ENCODE measurements at regions not wholly inside any gene's neighbourhood (a gene's known extent, or its start where the extent isn't known, plus 50 kb on each side); places are given as distances from the start of the nearest gene placed in this dataset.

DNA sequence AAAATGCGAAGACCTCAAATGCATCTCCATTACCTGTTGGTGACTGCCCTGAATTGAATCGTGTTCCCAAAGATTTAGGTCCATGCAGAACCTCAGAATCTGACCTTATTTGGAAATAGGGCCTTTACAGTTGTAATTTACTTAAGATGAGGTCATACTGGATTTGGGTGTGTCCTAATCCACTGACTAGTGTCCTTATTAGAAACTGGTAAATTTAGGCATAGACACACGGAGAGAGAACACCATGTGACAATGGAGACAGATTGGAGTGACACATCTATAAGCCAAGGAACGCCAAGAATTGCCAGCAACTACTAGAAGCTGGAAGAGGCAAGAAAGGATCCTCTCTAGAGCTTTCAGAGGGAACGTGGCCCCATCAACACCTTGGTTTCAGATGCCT is 203.1 kb downstream of the SMAD2 start:
- Histone ChIP-seq H3K4me3 (replicated peaks; ENCODE audit: low read depth, low read length) (no peak overlapping the region), H3K27me3 (replicated peaks; ENCODE audit: control insufficient read depth, insufficient read depth, low read length) (peaks cover 3% of the 10 kb centered on the region; the same call in 1 of the 2 replicates), H3K36me3 (ENCODE audit: control insufficient read depth, insufficient read depth, low read length) (no peaks in the 10 kb centered on the region)
- no peak for TF ChIP-seq CTCF (IDR thresholded peaks at IDR 0.05; ENCODE audit: insufficient read depth, low read length, poor library complexity, severe bottlenecking)
- DNase-seq (ENCODE audit: extremely low read depth, insufficient read length): no peak

DNA sequence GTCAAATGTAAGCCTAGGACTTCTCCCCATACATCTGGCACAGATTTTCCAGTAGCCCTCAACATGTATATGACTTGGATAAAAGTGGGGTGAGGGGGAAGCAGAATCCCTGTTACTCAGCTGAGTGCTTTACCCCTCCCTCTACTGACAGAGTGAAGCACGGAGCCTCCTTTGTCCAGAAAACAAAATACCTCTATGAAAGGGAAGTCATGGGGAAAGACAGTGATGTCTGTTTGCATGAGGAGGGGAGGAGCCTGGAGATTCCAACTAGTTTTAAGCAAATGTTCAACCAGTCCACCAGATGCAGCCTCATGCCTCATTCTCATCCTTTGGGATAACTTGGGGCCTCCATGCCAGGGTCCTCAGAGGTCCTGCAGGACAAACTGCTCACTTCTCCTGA is 203.9 kb downstream of the SMAD2 start:
- Histone ChIP-seq H3K27me3 (replicated peaks; ENCODE audit: control insufficient read depth, insufficient read depth, low read length) (peaks cover 3% of the 10 kb centered on the region), H3K4me3 (replicated peaks; ENCODE audit: low read depth, low read length) (no peak overlapping the region), H3K36me3 (ENCODE audit: control insufficient read depth, insufficient read depth, low read length) (no peaks in the 10 kb centered on the region)
- no peak for DNase-seq (ENCODE audit: extremely low read depth, insufficient read length)
- no peak for TF ChIP-seq CTCF (IDR thresholded peaks at IDR 0.05; ENCODE audit: insufficient read depth, low read length, poor library complexity, severe bottlenecking)

GRCh38 chr18:47725656-47726055 is 204.8 kb downstream of the SMAD2 start:
- Histone ChIP-seq H3K27me3 (replicated peaks; ENCODE audit: control insufficient read depth, insufficient read depth, low read length) (peaks cover 2% of the 10 kb centered on the region), H3K36me3 (ENCODE audit: control insufficient read depth, insufficient read depth, low read length) (no peaks in the 10 kb centered on the region), H3K4me3 (replicated peaks; ENCODE audit: low read depth, low read length) (no peak overlapping the region)
- DNase-seq (ENCODE audit: extremely low read depth, insufficient read length): no peak
- no peak for TF ChIP-seq CTCF (IDR thresholded peaks at IDR 0.05; ENCODE audit: insufficient read depth, low read length, poor library complexity, severe bottlenecking)

GRCh38 chr18:47724186-47724975 is 206.1 kb downstream of the SMAD2 start:
- Histone ChIP-seq H3K36me3 (ENCODE audit: control insufficient read depth, insufficient read depth, low read length) (no peaks in the 10 kb centered on the region), H3K27me3 (replicated peaks; ENCODE audit: control insufficient read depth, insufficient read depth, low read length) (peaks cover 2% of the 10 kb centered on the region), H3K4me3 (replicated peaks; ENCODE audit: low read depth, low read length) (no peak overlapping the region)
- DNase-seq (ENCODE audit: extremely low read depth, insufficient read length): no peak
- no peak for TF ChIP-seq CTCF (IDR thresholded peaks at IDR 0.05; ENCODE audit: insufficient read depth, low read length, poor library complexity, severe bottlenecking)

- no peak for TF ChIP-seq CTCF (IDR thresholded peaks at IDR 0.05; ENCODE audit: insufficient read depth, low read length, poor library complexity, severe bottlenecking)
- no peak overlapping the region for H3K4me3 ChIP-seq (replicated peaks; ENCODE audit: low read depth, low read length)
- peaks cover 2% of the 10 kb centered on the region for H3K27me3 ChIP-seq (replicated peaks; ENCODE audit: control insufficient read depth, insufficient read depth, low read length)
- DNase-seq (ENCODE audit: extremely low read depth, insufficient read length): no peak
- H3K36me3 ChIP-seq (ENCODE audit: control insufficient read depth, insufficient read depth, low read length): no peaks in the 10 kb centered on the region
These were observed 208.6 kb downstream of the SMAD2 start for GRCh38 chr18:47721876-47722275.
